GM10266 (cell line): ENCODE measurements at regions not wholly inside any gene's neighbourhood (a gene's known extent, or its start where the extent isn't known, plus 50 kb on each side); places are given as distances from the start of the nearest gene placed in this dataset.

Experiments
- DNase-seq: peaks from one replicate; pipeline ENCODE4 v3.0.0; 2012; ENCODE audit errors: extremely low spot score
- TF ChIP-seq, protein P1 (sequence below): IDR thresholded peaks from 2 replicates; pipeline ENCODE4 v1.5.1; 2012; ENCODE audit warnings: mild to moderate bottlenecking, low read depth; ENCODE audit not compliant: control insufficient read depth, insufficient read depth; ENCODE audit errors: missing control alignments

DNA sequence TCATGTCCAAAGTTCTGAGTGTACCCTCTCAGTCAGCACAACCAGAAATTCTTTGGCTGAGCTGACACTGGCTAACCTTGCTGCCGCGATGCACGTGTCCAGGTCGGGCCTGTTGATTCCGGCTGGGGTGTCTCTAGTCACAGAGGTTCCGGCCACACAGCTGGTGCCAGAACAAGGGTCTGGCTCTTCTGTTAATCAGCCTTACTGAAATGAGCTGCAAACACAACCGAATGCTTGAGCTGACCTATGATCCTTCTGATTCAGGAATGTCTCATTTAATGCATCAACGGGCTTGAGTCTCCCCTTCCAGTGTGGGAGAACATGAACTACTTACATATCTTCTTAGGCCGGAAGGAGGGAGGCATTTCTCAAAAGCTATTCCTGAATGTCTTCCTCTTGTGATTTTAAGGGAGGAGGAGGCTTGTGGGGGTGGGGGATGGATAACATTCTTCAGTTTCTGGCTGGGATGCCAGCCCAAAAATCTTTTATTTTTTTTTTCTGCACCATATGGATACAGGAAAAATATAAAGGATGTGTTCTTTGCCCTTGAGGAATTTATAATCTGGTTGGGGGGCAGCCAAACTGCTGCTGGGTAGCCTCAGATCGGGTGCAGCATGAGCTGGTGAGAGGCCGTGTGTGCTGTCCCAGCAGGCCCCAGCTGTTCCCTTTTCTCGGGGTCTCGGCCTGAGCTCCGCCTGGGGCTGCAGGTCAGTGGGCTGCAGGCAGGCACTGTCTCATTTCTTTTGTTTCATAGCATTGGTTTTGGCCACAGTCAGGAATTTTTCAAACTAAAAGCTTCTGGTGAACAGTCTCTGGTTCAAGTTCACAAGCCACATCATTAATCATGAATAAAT, 319.1 kb upstream of the TBL1XR1 start:
- no peak for DNase-seq
- TF ChIP-seq, protein P1, sequence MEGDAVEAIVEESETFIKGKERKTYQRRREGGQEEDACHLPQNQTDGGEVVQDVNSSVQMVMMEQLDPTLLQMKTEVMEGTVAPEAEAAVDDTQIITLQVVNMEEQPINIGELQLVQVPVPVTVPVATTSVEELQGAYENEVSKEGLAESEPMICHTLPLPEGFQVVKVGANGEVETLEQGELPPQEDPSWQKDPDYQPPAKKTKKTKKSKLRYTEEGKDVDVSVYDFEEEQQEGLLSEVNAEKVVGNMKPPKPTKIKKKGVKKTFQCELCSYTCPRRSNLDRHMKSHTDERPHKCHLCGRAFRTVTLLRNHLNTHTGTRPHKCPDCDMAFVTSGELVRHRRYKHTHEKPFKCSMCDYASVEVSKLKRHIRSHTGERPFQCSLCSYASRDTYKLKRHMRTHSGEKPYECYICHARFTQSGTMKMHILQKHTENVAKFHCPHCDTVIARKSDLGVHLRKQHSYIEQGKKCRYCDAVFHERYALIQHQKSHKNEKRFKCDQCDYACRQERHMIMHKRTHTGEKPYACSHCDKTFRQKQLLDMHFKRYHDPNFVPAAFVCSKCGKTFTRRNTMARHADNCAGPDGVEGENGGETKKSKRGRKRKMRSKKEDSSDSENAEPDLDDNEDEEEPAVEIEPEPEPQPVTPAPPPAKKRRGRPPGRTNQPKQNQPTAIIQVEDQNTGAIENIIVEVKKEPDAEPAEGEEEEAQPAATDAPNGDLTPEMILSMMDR: no peak

GRCh38 chr3:177517906-177518305, 320.6 kb upstream of the TBL1XR1 start:
- DNase-seq: no peak
- TF ChIP-seq, protein P1: no peak

- TF ChIP-seq, protein P1: no peak
- no peak for DNase-seq
Measured at GRCh38 chr3:177519588-177519987, 322.3 kb upstream of the TBL1XR1 start.

DNA sequence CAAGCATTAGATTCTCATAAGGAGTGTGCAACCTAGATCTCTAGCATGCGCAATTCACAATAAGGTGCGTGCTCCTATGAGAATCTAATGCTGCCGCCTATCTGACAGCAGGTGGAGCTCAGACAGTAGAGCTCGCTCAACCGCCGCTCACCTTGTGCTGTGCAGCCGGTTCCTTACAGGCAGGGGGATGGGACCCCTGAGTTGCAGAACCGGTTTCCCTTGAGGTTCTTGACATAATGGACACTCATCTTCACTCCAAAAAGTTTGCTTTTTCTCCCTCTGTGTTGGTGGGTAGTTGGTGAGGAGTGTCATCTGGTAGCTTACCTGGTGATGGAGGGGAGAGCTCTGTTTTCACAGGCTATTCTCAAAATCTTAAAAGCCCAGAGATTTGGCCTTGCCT, 324.0 kb upstream of the TBL1XR1 start:
- no peak for DNase-seq

DNA sequence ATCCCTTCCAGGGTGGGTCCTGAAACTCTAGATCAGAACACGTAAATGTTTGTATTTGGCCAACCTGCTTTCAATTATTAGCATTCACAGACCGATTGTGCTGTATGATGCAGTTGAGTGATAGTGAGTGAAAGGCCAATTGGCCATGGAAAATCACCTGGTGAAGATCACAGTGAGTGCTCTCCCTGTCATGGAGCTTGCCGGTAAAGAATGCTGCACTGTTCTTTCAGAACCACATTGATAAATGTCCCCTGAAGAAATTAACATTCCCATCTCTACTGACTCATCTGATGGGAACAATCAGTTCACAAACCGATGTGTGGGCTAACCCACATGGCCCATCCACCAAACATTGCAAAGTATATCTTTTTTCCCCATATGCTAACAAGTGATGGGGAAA, 324.8 kb upstream of the TBL1XR1 start:
- TF ChIP-seq, protein P1: no peak
- no peak for DNase-seq

More for the DNA sequence above, 324.0 kb upstream of the TBL1XR1 start:
- TF ChIP-seq, protein P1: no peak

GRCh38 chr3:177523067-177523675, 325.9 kb upstream of the TBL1XR1 start:
- TF ChIP-seq, protein P1: no peak
- DNase-seq: no peak
